WI38 (cell line): ENCODE measurements at regions not wholly inside any gene's neighbourhood (a gene's known extent, or its start where the extent isn't known, plus 50 kb on each side); places are given as distances from the start of the nearest gene placed in this dataset.

Source experiments
- H3K4me3 ChIP-seq: 2 replicates; pipeline ENCODE4 v1.5.1; 2011; ENCODE audit warnings: low read depth, mild to moderate bottlenecking, control low read depth, low read length
- CTCF ChIP-seq: IDR thresholded peaks from 2 replicates; pipeline ENCODE4 v1.5.1; 2012; ENCODE audit warnings: low read depth, mild to moderate bottlenecking, control low read depth, low read length

DNA sequence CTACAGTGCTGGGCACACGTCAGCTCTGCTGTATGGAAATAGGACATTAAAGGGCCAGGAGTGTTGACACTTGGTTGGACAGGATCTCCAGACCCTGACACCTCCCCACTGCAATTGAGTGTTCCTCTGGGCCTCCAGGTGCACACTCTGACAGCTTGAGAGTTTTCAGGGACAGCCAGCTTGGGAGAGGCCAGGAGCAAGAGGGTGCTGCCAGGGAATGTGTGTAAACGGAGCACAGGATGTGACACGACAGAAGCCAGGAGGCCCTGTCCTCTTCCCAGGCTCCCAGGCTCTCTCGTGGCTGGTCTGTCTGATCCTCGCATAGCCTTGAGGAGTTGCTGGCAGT is 318.1 kb upstream of the HS6ST1 start:
- no peak overlapping the region for H3K4me3 ChIP-seq
- TF ChIP-seq CTCF = no peak

GRCh38 chr2:128637481-128638155 is 318.9 kb upstream of the HS6ST1 start:
- H3K4me3 ChIP-seq = no peak overlapping the region
- no peak for TF ChIP-seq CTCF

- no peak for TF ChIP-seq CTCF
- no peak overlapping the region for H3K4me3 ChIP-seq
Measured at GRCh38 chr2:128638341-128639119, 319.9 kb upstream of the HS6ST1 start.

GRCh38 chr2:128639120-128639477 is 320.4 kb upstream of the HS6ST1 start:
- no peak for TF ChIP-seq CTCF

DNA sequence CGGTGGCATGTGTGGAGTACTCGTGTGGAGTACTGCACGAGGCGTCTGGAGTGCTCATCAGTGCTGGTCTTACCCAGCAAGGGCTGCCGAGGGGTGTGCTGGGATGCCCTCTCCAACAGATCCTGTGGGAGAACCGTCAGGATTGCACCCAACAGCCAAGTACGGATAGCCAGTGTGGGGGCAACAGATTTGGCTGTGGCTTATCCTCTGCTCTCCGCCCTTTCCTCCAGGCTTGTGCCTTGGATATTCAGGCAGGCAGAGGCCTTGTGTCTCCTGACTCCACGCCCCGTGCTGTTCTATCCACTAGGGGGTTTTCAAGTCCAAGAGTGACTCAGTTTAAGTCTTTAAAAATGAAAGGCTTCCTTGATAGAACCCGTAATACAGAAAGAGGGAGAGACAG is 321.0 kb upstream of the HS6ST1 start:
- no peak overlapping the region for H3K4me3 ChIP-seq
- TF ChIP-seq CTCF = no peak

More at GRCh38 chr2:128639120-128639477, 320.4 kb upstream of the HS6ST1 start:
- H3K4me3 ChIP-seq = no peak overlapping the region

GRCh38 chr2:128640166-128640844 is 321.6 kb upstream of the HS6ST1 start:
- no peak for TF ChIP-seq CTCF
- H3K4me3 ChIP-seq = no peak overlapping the region

DNA sequence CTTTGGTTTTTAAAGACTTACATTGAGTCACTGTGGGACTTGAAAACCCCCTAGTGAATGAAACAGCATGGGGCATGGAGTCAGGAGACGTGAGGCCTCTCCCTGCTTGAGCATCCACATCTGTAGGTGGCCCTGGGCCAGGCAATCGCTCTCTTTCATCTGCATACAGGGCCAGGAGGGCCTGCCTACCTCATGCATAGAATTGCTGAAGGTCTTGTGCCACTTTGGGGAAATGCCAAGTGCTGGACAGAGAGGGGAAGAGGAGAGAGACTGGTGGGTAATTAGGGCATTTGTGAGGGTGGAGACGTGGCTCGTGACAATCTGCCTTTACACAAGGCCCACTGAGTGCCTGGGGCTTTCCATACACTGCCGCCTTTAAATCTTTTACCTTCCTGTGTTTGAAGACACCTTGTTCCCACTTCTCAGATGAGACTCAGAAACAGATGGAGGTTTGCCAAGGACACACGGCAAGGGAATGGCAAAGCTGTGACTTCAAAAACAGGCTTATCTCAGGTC is 322.2 kb upstream of the HS6ST1 start:
- no peak for TF ChIP-seq CTCF
- H3K4me3 ChIP-seq = no peak overlapping the region
